ENCODE measurements at regions not wholly inside any gene's neighbourhood (a gene's known extent, or its start where the extent isn't known, plus 50 kb on each side); places are given as distances from the start of the nearest gene placed in this dataset.

DNA sequence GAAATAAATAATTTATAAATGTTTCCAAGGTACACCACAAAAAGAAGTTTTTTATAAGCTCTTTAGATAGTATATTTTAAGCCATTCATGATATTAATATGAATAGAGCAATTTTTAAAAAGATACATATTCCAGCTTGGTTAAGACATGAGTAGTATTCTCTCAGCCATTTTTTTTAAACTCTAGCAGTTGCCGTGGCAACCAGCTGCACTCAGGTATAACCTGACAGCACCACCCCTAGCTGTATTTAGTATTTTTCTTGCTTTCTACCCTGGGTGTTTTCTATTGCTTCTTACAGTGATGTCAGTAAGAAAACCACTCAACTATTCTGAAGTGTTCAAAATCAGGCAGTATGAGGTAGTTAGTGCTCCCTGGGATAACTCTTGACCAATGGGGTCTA is 496.3 kb upstream of the CNTN3 start:
- H3K4me3 ChIP-seq: no peak overlapping the region
- WGBS: 88% methylated on average over 1 of the region's 1 CpG
- intact Hi-C loops (cut with DNase I): no loop called here
- no peaks in the 10 kb centered on the region for H3K36me3 ChIP-seq
- no peak for TF ChIP-seq POLR2A (IDR thresholded peaks at IDR 0.05)
- TF ChIP-seq POLR2AphosphoS5 (IDR thresholded peaks at IDR 0.05): no peak
- TF ChIP-seq, protein P1, sequence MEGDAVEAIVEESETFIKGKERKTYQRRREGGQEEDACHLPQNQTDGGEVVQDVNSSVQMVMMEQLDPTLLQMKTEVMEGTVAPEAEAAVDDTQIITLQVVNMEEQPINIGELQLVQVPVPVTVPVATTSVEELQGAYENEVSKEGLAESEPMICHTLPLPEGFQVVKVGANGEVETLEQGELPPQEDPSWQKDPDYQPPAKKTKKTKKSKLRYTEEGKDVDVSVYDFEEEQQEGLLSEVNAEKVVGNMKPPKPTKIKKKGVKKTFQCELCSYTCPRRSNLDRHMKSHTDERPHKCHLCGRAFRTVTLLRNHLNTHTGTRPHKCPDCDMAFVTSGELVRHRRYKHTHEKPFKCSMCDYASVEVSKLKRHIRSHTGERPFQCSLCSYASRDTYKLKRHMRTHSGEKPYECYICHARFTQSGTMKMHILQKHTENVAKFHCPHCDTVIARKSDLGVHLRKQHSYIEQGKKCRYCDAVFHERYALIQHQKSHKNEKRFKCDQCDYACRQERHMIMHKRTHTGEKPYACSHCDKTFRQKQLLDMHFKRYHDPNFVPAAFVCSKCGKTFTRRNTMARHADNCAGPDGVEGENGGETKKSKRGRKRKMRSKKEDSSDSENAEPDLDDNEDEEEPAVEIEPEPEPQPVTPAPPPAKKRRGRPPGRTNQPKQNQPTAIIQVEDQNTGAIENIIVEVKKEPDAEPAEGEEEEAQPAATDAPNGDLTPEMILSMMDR (IDR thresholded peaks at IDR 0.05): no peak
- H3K4me1 ChIP-seq (replicated peaks): no peaks in the 10 kb centered on the region
- no peak overlapping the region for H3K27ac ChIP-seq
- H3K9me3 ChIP-seq: no peaks in the 10 kb centered on the region
- H3K27me3 ChIP-seq (replicated peaks; ENCODE audit: insufficient read depth): no peaks in the 10 kb centered on the region
- no peak for DNase-seq (ENCODE audit: low spot score)

DNA sequence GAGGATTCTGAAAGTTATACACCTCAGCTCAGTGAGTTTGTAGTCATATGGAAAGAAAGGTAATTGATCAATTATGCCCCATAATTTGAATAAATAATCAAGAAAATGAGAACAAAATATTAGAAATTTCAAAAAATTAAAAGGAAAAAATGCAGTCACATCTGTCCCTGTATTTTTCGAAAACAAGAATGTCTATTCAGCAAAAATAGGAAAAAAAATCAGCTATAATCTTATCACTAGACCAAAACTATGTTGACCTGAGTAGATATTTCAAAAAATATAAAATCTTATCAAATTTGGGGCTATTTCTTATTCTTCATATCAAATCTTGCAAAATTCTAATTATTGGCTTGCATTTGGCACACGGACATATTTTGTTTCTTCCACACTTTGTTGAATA is 501.2 kb upstream of the CNTN3 start:
- no peak for TF ChIP-seq POLR2A (IDR thresholded peaks at IDR 0.05)
- TF ChIP-seq POLR2AphosphoS5 (IDR thresholded peaks at IDR 0.05): no peak
- TF ChIP-seq, protein P1 (IDR thresholded peaks at IDR 0.05): no peak
- Histone ChIP-seq H3K9me3 (no peaks in the 10 kb centered on the region), H3K27ac (no peak overlapping the region), H3K4me1 (replicated peaks) (no peaks in the 10 kb centered on the region), H3K27me3 (replicated peaks; ENCODE audit: insufficient read depth) (no peaks in the 10 kb centered on the region), H3K36me3 (no peaks in the 10 kb centered on the region), H3K4me3 (no peak overlapping the region)
- no peak for DNase-seq (ENCODE audit: low spot score)
- intact Hi-C loops (cut with DNase I): no loop called here
- 88% methylated on average over 2 of the region's 2 CpGs for WGBS

DNA sequence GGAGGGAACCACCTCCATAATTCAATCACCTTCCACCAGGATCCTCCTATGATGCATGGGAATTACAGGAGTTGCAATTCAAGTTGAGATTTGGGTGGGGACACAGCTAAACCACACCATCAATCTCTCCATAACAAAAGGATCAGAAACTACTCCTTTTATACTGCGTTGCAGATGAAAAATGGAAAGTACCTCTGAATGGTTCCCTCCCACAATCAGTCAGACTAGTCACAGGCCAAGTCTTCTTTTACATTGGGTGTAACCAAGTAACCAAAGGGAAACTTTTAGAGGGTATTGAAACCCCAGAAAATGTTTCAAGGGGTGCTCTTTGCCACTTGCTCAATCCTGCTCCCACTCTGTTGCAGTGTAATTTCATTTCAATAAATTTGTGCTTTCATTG is 504.3 kb upstream of the CNTN3 start:
- Histone ChIP-seq H3K36me3 (no peaks in the 10 kb centered on the region), H3K27me3 (replicated peaks; ENCODE audit: insufficient read depth) (no peaks in the 10 kb centered on the region), H3K9me3 (no peaks in the 10 kb centered on the region), H3K27ac (no peak overlapping the region), H3K4me3 (no peak overlapping the region), H3K4me1 (replicated peaks) (no peaks in the 10 kb centered on the region)
- TF ChIP-seq POLR2AphosphoS5 (IDR thresholded peaks at IDR 0.05) (no peak), POLR2A (IDR thresholded peaks at IDR 0.05) (no peak)
- TF ChIP-seq, protein P1 (IDR thresholded peaks at IDR 0.05): no peak
- intact Hi-C loops (cut with DNase I): no loop called here
- no peak for DNase-seq (ENCODE audit: low spot score)
- WGBS: 100% methylated on average over 1 of the region's 1 CpG

DNA sequence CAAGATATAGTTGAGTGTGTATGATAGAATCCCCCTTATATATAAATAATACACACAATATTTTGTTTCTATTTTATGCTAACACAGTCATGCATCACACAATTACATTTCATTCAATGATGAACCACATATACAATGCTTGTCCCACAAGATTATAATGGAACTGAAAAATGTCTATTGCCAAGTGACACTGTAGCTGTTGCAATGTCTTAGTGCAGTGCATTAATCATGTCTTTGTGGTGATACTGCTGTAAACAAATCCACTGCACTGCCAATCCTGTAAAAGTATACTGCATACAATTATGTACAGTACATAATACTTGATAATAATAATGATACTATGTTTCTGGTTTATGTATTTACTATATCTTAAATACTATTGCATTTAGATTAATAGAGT is 512.1 kb upstream of the CNTN3 start:
- intact Hi-C loops (cut with DNase I): no loop called here
- Histone ChIP-seq H3K4me3 (no peak overlapping the region), H3K27ac (no peak overlapping the region), H3K36me3 (no peaks in the 10 kb centered on the region), H3K27me3 (replicated peaks; ENCODE audit: insufficient read depth) (no peaks in the 10 kb centered on the region), H3K4me1 (replicated peaks) (no peaks in the 10 kb centered on the region), H3K9me3 (no peaks in the 10 kb centered on the region)
- no peak for DNase-seq (ENCODE audit: low spot score)
- TF ChIP-seq POLR2AphosphoS5 (IDR thresholded peaks at IDR 0.05): no peak
- TF ChIP-seq, protein P1 (IDR thresholded peaks at IDR 0.05): no peak
- TF ChIP-seq POLR2A (IDR thresholded peaks at IDR 0.05): no peak

DNA sequence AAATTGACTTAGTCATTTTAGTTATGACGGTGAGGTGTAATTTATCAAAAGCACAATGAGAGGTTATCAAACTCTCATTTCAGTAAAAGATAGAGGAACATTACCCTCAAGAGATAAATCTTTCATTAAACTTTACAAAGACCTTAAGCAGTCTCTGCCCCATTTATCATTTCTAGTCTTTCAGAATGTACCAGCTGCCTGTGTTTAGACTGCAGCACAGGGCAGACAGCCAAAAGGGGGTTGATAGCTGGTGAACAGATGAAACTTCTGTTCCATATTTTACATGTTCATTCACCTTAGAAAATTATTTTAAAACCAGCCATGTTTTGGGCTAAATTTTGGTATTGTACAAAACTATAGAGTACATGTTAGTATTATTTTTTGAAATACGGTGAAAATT is 514.6 kb upstream of the CNTN3 start:
- Histone ChIP-seq H3K27me3 (replicated peaks; ENCODE audit: insufficient read depth) (no peaks in the 10 kb centered on the region), H3K36me3 (no peaks in the 10 kb centered on the region), H3K9me3 (no peaks in the 10 kb centered on the region), H3K4me3 (no peak overlapping the region), H3K27ac (no peak overlapping the region), H3K4me1 (replicated peaks) (no peaks in the 10 kb centered on the region)
- WGBS: 79% methylated on average over 2 of the region's 2 CpGs
- no peak for TF ChIP-seq POLR2A (IDR thresholded peaks at IDR 0.05)
- TF ChIP-seq, protein P1 (IDR thresholded peaks at IDR 0.05): no peak
- TF ChIP-seq POLR2AphosphoS5 (IDR thresholded peaks at IDR 0.05): no peak
- intact Hi-C loops (cut with DNase I): no loop called here
- no peak for DNase-seq (ENCODE audit: low spot score)

All from prostate gland (tissue), 2 donors.